ENCODE measurements at regions not wholly inside any gene's neighbourhood (a gene's known extent, or its start where the extent isn't known, plus 50 kb on each side); places are given as distances from the start of the nearest gene placed in this dataset.
"Not testable (repeated sequence)": the region's sequence is repeated elsewhere in the genome, so short reads cannot be mapped to it uniquely, and the experiment has no call there.

DNA sequence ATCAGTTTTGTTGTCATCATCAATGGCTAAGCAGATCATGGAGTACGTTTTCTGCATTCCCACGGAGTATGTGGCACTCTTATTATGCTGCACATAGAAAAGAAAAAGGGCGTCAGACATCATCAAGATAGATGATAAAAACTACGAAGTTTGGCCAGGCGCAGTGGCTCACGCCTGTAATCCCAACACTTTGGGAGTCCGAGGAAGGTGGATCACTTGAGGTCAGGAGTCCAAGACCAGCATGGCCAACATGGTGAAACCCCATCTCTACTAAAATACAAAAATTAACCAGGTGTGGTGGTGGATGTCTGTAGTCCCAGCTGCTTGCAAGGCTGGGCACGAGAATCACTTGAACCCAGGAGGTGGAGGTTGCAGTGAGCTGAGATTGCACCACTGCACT lies 312.8 kb downstream of the GOLGA6L6 start:
- DNase-seq: not testable (repeated sequence)

GRCh38 chr15:20227119-20227853 lies 314.3 kb downstream of the GOLGA6L6 start:
- peak; percentile 21 for DNase-seq

DNA sequence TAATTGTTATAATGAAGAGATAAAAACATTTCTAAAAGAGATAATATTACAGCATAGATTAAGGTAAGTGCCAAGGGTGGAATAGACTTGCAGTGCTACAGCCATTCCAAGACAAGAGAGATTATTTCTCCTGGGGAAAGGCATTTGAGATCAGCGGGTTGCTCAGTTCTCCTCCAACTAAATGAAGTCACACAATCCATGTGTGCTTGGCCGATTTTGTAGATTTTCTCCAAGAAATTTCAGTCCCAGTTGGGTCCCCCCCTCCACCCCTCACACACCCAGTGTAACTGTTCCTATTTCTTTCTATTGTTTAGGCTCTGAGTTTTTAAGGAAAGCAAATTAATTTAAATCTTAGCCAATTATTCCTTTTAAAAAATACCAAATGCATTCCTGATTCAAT lies 315.1 kb downstream of the GOLGA6L6 start:
- DNase-seq: not testable (repeated sequence)

- not testable (repeated sequence) for DNase-seq
Measured at GRCh38 chr15:20221063-20221462, 320.5 kb downstream of the GOLGA6L6 start.

DNA sequence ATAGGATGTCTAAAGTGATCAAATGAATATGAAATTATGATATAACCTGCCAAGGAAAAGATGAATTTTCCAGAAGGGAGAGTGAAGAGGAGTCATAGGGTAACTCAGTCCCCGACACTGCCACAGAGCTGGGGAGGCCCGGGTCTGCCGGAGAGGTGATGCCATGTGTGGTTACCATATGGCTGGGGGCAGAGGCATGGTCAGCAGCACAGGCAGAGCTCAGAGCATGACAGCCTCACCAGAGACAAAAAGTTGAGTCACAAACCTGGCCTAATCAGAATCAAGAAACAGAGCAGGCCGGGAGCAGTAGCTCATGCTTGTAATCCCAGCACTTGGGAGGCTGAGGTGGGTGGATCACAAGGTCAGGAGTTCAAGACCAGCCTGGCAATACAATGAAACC lies 322.4 kb downstream of the GOLGA6L6 start:
- DNase-seq: not testable (repeated sequence)

- not testable (repeated sequence) for DNase-seq
Measured at GRCh38 chr15:20215700-20216099, 325.9 kb downstream of the GOLGA6L6 start.

GRCh38 chr15:20214101-20214500 lies 327.5 kb downstream of the GOLGA6L6 start:
- DNase-seq: not testable (repeated sequence)

DNA sequence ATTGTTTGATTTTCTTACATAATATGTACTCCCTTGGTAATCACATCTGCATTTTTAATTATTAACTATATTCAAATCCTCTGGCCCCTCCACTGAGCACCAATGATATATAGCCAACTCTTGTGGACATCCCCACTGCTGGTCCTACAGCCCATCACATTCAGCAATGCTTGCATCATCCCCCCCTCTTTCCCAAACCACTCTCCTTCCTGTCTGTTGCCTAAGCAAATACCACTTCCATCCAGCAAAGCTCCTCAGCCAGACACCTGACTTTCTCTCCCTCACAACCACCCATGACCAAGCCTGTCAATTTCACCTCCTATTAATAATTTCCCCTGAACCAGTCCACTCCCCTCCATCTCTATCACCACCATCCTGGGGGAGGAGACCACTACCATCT lies 330.1 kb downstream of the GOLGA6L6 start:
- DNase-seq: not testable (repeated sequence)

- DNase-seq: not testable (repeated sequence)
Measured at GRCh38 chr15:20209973-20210372, 331.6 kb downstream of the GOLGA6L6 start.

DNA sequence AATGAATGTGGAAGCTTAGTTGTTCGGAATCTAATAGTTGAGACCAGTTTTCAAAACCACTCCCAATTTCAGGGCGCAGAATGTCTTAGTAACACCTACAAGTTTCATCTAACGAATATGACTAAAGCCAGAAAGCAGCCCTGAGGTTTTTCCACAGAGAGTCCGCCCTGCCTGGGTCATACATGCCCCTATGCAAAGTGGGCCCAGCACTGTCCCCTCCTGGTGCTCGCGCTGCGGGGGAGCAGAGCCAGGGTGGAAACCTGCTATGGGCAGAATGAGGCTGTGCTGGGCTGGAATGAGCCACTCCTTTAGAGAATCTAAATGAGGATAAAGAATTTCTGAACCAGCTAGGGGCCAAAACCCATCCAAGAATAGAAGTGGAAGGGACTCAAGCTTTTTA lies 334.0 kb downstream of the GOLGA6L6 start:
- DNase-seq: not testable (repeated sequence)

GRCh38 chr15:20207198-20207597 lies 334.4 kb downstream of the GOLGA6L6 start:
- not testable (repeated sequence) for DNase-seq

GRCh38 chr15:20204177-20204866 lies 337.3 kb downstream of the GOLGA6L6 start:
- not testable (repeated sequence) for DNase-seq

DNA sequence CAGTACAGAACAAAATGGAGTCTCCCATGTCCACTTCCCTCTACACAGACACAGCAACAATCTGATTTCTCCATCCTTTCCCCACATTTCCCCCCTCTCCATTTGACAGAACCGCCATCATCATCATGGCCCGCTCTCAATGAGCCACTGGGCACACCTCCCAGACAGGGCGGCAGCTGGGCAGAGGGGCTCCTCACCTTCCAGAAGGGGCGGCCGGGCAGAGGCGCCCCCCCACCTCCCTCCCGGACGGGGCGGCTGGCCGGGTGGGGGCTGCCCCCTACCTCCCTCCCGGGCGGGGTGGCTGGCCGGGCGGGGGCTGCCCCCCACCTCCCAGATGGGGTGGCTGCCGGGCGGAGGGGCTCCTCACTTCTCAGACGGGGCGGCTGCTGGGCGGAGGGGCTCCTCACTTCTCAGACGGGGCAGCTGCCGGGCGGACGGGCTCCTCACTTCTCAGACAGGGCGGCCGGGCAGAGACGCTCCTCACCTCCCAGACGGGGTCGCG lies 337.9 kb downstream of the GOLGA6L6 start:
- DNase-seq: not testable (repeated sequence)

- DNase-seq: not testable (repeated sequence)
Measured at GRCh38 chr15:20194591-20195198, 346.9 kb downstream of the GOLGA6L6 start.

DNA sequence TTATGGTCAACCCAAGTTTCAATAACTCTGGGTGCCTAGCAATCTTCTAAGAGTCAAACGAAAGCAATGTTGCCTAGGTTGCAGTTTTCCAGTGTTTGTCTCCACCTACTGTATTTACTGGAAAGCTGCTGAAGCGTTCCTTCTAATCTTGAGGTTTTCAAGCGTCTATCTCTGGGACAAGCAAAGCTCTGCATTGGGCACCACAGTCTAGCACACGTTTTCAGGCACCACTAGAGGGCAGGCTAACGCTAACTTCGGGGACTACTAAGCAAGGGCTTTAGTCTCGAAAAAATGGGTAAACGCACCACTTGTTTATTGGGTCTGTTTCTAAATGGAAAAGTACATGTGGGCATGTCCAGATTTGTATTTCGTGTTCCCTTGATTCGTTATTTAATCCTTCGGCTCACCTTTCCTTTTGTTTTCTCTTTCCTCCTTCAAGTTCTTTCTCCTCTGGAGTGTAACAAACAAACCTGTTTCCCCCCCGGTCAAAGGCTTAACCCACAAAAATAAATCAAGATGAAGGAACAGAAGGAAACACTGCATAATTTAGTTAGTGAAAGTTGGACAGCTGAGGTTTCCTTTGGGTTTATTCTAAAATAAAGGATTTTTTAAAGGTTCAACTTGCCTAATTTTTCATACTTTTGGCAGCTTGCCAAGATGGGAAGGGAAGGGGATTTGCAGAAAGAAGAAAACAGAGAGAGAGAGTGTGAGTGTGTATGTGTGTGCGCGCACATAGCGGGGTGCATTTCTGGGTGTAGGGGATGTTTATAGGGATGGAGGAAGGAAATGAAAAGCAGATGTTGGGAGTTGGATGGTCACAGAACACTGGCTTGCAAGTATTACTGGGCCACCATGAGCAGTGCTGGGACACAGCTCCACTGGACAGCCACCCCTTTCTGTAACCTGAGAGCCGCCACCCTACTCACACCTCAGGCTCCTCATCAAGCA lies 348.3 kb downstream of the GOLGA6L6 start:
- peak; percentile 57 for DNase-seq

DNA sequence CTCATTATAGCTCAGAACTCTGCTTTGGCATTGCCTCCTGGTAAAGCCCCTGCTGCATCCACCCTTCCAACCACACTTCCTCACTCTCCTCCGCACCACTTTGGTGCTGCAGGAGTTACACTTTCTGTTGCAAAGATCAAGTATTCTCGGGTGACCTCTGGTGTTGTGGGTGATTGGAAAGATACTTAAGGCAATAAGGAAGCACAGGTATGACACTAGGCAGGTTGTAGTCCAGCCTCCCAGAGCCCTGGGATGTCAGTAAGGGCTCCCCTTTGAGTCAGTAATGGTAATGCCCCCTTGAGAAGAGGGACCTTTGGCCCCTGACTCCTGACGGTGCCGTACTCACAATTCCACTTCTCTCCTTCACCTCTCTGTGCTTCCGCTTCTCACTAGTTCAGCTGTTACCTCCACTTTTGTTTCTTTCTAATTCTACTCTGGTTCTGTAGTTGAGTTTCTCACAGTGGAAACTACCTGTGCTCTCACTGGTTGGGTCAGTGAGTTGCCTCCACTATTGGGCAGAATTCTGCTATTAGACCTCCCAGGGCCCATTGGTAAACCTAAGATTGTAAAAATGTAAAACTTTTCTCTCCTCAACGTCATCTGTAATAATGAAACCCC lies 350.0 kb downstream of the GOLGA6L6 start:
- DNase-seq: not testable (repeated sequence)

DNA sequence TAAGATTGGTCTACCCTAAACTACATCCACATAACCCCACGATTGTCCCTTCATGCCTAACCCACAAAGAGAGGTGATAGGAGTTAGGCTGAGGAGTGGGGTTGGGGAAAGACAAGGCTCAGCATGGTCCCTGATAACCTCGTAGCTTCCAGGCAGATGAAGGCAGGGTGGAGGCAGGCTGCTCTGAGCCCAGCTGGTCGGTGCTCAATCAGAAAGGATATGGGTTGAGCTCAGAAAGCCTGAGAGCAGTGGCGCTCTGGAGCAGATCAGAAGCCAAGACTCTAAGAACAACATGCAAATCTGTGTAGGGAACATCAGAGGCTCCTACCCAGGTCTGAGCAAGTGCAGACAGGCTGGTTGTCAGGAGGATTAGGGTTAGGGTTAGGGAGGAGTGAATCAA lies 353.0 kb downstream of the GOLGA6L6 start:
- not testable (repeated sequence) for DNase-seq

DNA sequence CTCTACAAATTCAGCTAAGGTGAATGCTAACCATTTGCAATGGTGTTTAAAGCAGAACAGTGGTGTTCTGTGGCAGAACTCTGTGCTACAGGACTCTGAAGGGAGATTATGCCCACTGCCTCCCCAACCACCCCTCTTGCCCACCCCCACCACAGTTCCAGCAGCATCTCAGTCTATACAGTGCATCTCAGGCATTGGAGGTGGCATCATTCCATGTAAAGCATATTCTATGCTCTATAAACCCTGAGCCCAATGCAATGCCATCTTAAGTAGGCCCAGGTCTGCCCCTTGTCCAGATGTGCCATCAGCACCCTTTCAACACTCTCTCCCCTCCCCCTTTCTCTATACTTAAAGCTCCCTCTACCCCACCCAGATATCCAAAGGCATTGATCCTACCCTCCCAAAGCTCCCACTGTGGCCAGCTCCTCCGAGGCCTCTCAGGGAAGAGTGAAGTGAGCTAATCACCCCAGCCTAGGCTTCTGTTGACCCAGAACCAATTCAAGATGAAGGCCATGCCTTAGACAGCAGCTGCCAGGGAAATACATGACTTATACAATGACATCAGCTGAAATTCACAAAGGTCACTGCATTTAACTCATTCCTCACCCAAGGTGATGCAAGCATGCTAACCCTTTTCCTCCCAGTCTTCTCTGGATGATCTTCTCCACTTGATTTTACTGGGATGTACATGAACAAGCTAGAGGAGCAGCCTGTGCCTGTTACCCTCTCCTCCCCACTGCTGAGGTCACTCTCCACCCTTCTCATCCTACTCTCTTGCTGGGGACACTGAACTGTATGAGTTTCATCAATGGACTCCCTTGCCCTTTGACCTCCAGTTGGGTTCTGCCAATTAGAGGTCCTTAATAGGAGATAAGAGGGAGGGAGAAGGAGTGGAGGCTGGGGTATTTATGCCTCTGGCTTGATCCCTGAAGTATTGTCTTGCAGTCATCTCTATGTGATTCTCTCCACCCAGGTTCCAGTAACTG lies 353.9 kb downstream of the GOLGA6L6 start:
- not testable (repeated sequence) for DNase-seq

DNA sequence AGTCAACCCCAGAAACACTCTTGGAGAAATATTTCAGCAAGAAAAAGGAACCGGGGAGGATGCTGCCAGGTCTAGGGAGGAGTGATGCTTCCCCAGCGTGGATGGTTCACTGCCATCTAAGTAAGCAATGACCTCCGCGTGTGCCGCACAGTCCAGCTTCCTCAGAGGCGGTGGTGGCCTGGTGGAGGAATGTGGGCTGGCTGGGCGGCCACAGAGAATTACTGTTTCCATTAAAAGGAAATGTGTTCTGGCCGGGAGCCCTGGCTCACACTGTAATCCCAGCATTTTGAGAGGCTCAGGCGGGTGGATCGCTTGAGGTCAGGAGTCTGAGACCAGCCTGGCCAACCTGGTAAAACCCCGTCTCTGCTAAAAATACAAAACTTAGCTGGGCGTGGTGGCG lies 356.7 kb downstream of the GOLGA6L6 start:
- DNase-seq: not testable (repeated sequence)

DNA sequence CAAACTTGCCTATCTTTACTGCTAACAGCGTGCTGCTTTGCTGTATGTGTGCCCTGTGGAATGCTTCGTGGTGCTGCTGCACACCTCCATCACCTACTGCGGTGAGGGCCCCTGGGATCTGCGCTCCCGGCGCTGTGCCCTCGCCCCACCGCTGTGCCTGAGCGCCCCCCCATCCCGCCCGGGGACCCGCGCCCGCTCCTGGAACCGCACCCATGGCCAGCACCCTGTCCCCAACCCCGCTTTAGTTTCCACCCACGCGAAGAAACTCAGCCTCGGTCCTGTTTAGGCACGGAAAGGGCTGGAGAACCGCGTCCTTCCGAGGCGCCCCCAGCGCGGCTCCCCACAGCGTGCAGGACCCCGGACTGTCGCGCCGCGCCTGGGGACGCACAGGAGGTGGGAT lies 373.4 kb downstream of the GOLGA6L6 start:
- DNase-seq: not testable (repeated sequence)

DNA sequence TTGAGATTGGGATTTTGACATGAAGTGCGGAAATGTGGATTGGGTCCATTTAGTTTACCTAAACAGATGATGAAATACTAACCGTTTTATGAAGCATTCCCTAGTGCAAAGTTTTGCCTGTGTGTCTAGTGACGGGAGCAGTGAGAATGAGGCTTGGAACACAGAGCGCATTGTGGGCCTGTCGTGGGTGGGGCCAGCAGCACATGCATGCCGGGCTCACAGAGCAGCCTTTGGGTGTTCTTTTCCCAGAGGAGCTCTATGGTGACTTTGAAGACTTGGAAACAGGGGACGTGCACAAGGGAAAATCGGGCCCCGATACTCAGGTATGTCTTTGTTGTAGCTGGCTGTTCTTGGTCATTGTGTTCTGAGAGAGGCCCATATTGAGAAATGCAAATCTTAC lies 388.1 kb downstream of the GOLGA6L6 start:
- DNase-seq: not testable (repeated sequence)

All from CD4-positive, alpha-beta T cell treated with Interleukin-12 subunit alpha and Interleukin-12 subunit beta, for 1 hour (primary cell).